ENCODE measurements at regions not wholly inside any gene's neighbourhood (a gene's known extent, or its start where the extent isn't known, plus 50 kb on each side); places are given as distances from the start of the nearest gene placed in this dataset.

GRCh38 chr13:26822146-26822545, 61.6 kb upstream of the GPR12 start:
- Mint-ChIP-seq H3K4me3 (no peak overlapping the region), H3K9me3 (no peaks in the 10 kb centered on the region), H3K4me1 (no peaks in the 10 kb centered on the region), H3K36me3 (ENCODE audit: low read depth) (no peaks in the 10 kb centered on the region), H3K27me3 (peaks cover 6% of the 10 kb centered on the region), H3K27ac (no peak overlapping the region)
- ChIA-PET CTCF (no interaction called here), POLR2A (no interaction called here)
- DNase-seq, result no peak
- no peak for ATAC-seq (ENCODE audit: low read depth)
- no peak for TF ChIP-seq CTCF (IDR thresholded peaks at IDR 0.05)
- intact Hi-C loops (cut with micrococcal nuclease), result no loop called here

- CTCF ChIA-PET, result no interaction called here
- no peaks in the 10 kb centered on the region for H3K9me3 Mint-ChIP-seq
Observed at GRCh38 chr13:26821672-26822071, 61.1 kb upstream of the GPR12 start.

GRCh38 chr13:26820871-26821270, 60.3 kb upstream of the GPR12 start:
- H3K27ac Mint-ChIP-seq, result no peak overlapping the region
- no peak for TF ChIP-seq CTCF (IDR thresholded peaks at IDR 0.05)
- DNase-seq (no peak), ATAC-seq (ENCODE audit: low read depth) (no peak)
- no peak overlapping the region for H3K4me3 Mint-ChIP-seq
- no peaks in the 10 kb centered on the region for H3K9me3 Mint-ChIP-seq
- H3K36me3 Mint-ChIP-seq (ENCODE audit: low read depth), result no peaks in the 10 kb centered on the region
- ChIA-PET CTCF (no interaction called here), POLR2A (no interaction called here)
- peaks cover 2% of the 10 kb centered on the region for H3K27me3 Mint-ChIP-seq
- intact Hi-C loops (cut with micrococcal nuclease), result no loop called here
- no peaks in the 10 kb centered on the region for H3K4me1 Mint-ChIP-seq

More at GRCh38 chr13:26821672-26822071, 61.1 kb upstream of the GPR12 start:
- Mint-ChIP-seq H3K36me3 (ENCODE audit: low read depth) (no peaks in the 10 kb centered on the region), H3K27ac (no peak overlapping the region), H3K27me3 (peaks cover 4% of the 10 kb centered on the region), H3K4me3 (no peak overlapping the region), H3K4me1 (no peaks in the 10 kb centered on the region)
- no peak for TF ChIP-seq CTCF (IDR thresholded peaks at IDR 0.05)
- intact Hi-C loops (cut with micrococcal nuclease), result no loop called here
- DNase-seq (no peak), ATAC-seq (ENCODE audit: low read depth) (no peak)
- POLR2A ChIA-PET, result no interaction called here

- TF ChIP-seq CTCF (IDR thresholded peaks at IDR 0.05), result no peak
- ChIA-PET POLR2A (no interaction called here), CTCF (no interaction called here)
- Mint-ChIP-seq H3K4me3 (no peak overlapping the region), H3K27me3 (peaks cover 4% of the 10 kb centered on the region), H3K4me1 (no peaks in the 10 kb centered on the region), H3K36me3 (ENCODE audit: low read depth) (no peaks in the 10 kb centered on the region), H3K27ac (no peak overlapping the region), H3K9me3 (no peaks in the 10 kb centered on the region)
- DNase-seq (no peak), ATAC-seq (ENCODE audit: low read depth) (no peak)
- intact Hi-C loops (cut with micrococcal nuclease), result no loop called here
Observed at GRCh38 chr13:26819046-26819445, 58.5 kb upstream of the GPR12 start.

GRCh38 chr13:26816881-26817280, 56.3 kb upstream of the GPR12 start:
- Mint-ChIP-seq H3K27ac (no peak overlapping the region), H3K4me3 (no peak overlapping the region), H3K36me3 (ENCODE audit: low read depth) (no peaks in the 10 kb centered on the region), H3K27me3 (peaks cover 10% of the 10 kb centered on the region), H3K9me3 (no peaks in the 10 kb centered on the region), H3K4me1 (no peaks in the 10 kb centered on the region)
- intact Hi-C loops (cut with micrococcal nuclease), result no loop called here
- no peak for TF ChIP-seq CTCF (IDR thresholded peaks at IDR 0.05)
- ChIA-PET POLR2A (no interaction called here), CTCF (no interaction called here)
- DNase-seq (no peak), ATAC-seq (ENCODE audit: low read depth) (no peak)
